ENCODE measurements at regions not wholly inside any gene's neighbourhood (a gene's known extent, or its start where the extent isn't known, plus 50 kb on each side); places are given as distances from the start of the nearest gene placed in this dataset.

- no peak for FAIRE-seq
- TF ChIP-seq SIX5 (IDR thresholded peaks at IDR 0.05; ENCODE audit: low read depth, low read length, severe bottlenecking) (no peak), ESRRA (IDR thresholded peaks at IDR 0.05; ENCODE audit: low read length) (no peak), ZNF592 (IDR thresholded peaks at IDR 0.05) (no peak), SUZ12 (IDR thresholded peaks at IDR 0.05; ENCODE audit: unreplicated experiment) (no peak), POLR2A (IDR thresholded peaks at IDR 0.05; ENCODE audit: low read depth, low read length) (no peak), SRF (IDR thresholded peaks at IDR 0.05; ENCODE audit: low read depth in 2 of 2, low read length in 2 of 2) (no peak), POU2F2 (IDR thresholded peaks at IDR 0.05; ENCODE audit: borderline replicate concordance, low read depth, low read length) (no peak), SUPT20H (IDR thresholded peaks at IDR 0.05; ENCODE audit: borderline replicate concordance, control insufficient read depth, low read depth, low read length) (no peak), EZH2 (IDR thresholded peaks at IDR 0.05; ENCODE audit: borderline replicate concordance, control insufficient read depth, low read depth, low read length) (no peak), IKZF2 (IDR thresholded peaks at IDR 0.05) (no peak), RBBP5 (conservative IDR thresholded peaks at IDR 0.05) (no peak), ZNF384 (IDR thresholded peaks at IDR 0.05; ENCODE audit: borderline replicate concordance, low read depth, low read length) (no peak)
- POLR2A ChIA-PET, result no interaction called here
- H3K4me3 ChIP-seq, result no peak overlapping the region
- DNase-seq (ENCODE audit: low read depth, low spot score), result no peak
- no peak overlapping the region for H3K9ac ChIP-seq (ENCODE audit: control insufficient read depth, insufficient read depth, low read length)
- SMC1A ChIA-PET (ENCODE audit: uncharacterized antibody, unreplicated experiment), result no interaction called here
- no peaks in the 10 kb centered on the region for H3K36me3 ChIP-seq (ENCODE audit: control insufficient read depth in 2 of 2, insufficient read depth in 2 of 2, low read length in 1 of 2)
- intact Hi-C loops (cut with micrococcal nuclease; ENCODE audit: unreplicated experiment) (no loop called here), in situ Hi-C loops (cut with MboI) (no loop called here)
- no peaks in the 10 kb centered on the region for H3K9me3 ChIP-seq (replicated peaks; ENCODE audit: control insufficient read depth, insufficient read depth, low read length)
- no peaks in the 10 kb centered on the region for H4K20me1 ChIP-seq (ENCODE audit: control insufficient read depth, insufficient read depth)
- H3K79me2 ChIP-seq (ENCODE audit: control insufficient read depth, insufficient read depth, low read length), result no peaks in the 10 kb centered on the region
- H2AFZ ChIP-seq (ENCODE audit: control insufficient read depth, low read depth, low read length), result no peak overlapping the region
- RAD21 ChIA-PET (ENCODE audit: unreplicated experiment), result no interaction called here
- H3K4me2 ChIP-seq (ENCODE audit: control insufficient read depth, insufficient read depth), result no peak overlapping the region
- CTCF ChIA-PET, result no interaction called here
- BruUV-seq (replicated peaks), result no TSS peak
- no peaks in the 10 kb centered on the region for H3K27me3 ChIP-seq (replicated peaks in 1 of 2; ENCODE audit: control insufficient read depth in 2 of 2, insufficient read depth in 2 of 2, low read length in 1 of 2)
- ATAC-seq, result no peak
- 33% methylated on average over 1 of the region's 1 CpG for WGBS (ENCODE audit: insufficient coverage, insufficient replicate concordance, low lambda C conversion rate, missing lambda C conversion rate)
- H3K4me1 ChIP-seq (ENCODE audit: control insufficient read depth, insufficient read depth, low read length), result no peaks in the 10 kb centered on the region
- no peak overlapping the region for H3K27ac ChIP-seq (ENCODE audit: control insufficient read depth, insufficient read depth)
Observed at GRCh38 chr2:19691892-19692291, 209.9 kb downstream of the TTC32 start.

All from GM12878 (cell line).